ENCODE measurements at regions not wholly inside any gene's neighbourhood (a gene's known extent, or its start where the extent isn't known, plus 50 kb on each side); places are given as distances from the start of the nearest gene placed in this dataset.
A peak's percentile ranks its signal among the peaks of the same experiment; 100 is the strongest.

DNA sequence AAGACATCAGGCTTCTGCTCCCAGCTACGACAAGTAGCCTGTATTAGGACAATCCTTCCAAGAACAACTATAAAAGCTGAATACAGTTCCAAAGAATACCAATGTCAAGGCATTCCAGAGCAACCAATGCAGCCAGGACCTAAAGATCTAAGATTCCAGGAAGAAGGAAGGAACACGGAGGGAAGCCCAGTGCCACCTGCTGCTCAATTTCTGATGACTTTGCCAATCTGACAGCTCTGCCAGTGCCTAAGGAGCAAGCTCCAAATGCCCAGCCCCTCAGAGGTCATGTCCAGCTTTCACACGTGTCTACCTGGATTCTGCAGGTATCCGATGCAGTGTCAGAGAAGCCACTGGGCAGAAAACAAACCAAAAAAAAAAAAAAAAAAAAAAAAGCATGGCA is 164.4 kb downstream of the IRS2 start:
- CTCF ChIA-PET: no interaction called here
- peaks cover 6% of the 10 kb centered on the region for H3K27me3 Mint-ChIP-seq
- no peaks in the 10 kb centered on the region for H3K36me3 Mint-ChIP-seq (ENCODE audit: low read depth)
- H3K27ac Mint-ChIP-seq: no peak overlapping the region
- POLR2A ChIA-PET: no interaction called here
- DNase-seq: no peak
- no peaks in the 10 kb centered on the region for H3K4me1 Mint-ChIP-seq
- H3K4me3 Mint-ChIP-seq: no peak overlapping the region
- no peaks in the 10 kb centered on the region for H3K9me3 Mint-ChIP-seq

DNA sequence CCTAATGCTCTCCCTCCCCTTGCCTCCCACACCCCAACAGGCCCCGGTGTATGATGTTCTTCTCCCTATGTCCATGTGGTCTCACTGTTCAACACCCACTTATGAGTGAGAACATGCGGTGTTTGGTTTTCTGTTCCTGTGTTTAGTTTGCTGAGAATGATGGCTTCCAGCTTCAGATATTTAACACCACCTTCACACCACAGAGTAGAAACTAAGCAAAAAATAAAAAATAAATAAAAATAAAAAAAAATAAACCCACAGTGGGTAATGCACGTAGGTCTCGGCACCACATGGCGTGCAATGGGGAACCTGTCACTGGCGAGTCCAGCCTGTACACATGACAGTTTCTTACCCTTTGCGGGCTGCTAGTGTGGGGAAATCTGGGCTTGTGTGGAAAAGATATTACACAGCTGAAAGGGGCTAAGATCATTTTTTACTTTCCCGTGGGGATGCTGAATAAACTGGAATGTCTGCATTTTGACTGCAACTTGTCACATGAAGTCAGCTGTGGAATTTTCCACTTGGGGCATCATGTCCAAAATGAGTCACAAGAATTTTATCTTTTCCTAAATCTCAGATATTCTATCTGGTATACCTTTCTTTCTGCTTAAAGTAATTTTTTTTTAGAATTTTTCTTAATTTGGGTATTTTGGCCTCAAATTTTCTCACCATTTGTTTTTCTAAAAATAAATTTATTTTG is 170.5 kb downstream of the IRS2 start:
- H3K9me3 Mint-ChIP-seq: no peaks in the 10 kb centered on the region
- ChIA-PET POLR2A (no interaction called here), CTCF (no interaction called here)
- H3K36me3 Mint-ChIP-seq (ENCODE audit: low read depth): no peaks in the 10 kb centered on the region
- peaks cover 7% of the 10 kb centered on the region for H3K27me3 Mint-ChIP-seq
- H3K4me3 Mint-ChIP-seq: no peak overlapping the region
- no peaks in the 10 kb centered on the region for H3K4me1 Mint-ChIP-seq
- no peak for DNase-seq
- no peak overlapping the region for H3K27ac Mint-ChIP-seq

DNA sequence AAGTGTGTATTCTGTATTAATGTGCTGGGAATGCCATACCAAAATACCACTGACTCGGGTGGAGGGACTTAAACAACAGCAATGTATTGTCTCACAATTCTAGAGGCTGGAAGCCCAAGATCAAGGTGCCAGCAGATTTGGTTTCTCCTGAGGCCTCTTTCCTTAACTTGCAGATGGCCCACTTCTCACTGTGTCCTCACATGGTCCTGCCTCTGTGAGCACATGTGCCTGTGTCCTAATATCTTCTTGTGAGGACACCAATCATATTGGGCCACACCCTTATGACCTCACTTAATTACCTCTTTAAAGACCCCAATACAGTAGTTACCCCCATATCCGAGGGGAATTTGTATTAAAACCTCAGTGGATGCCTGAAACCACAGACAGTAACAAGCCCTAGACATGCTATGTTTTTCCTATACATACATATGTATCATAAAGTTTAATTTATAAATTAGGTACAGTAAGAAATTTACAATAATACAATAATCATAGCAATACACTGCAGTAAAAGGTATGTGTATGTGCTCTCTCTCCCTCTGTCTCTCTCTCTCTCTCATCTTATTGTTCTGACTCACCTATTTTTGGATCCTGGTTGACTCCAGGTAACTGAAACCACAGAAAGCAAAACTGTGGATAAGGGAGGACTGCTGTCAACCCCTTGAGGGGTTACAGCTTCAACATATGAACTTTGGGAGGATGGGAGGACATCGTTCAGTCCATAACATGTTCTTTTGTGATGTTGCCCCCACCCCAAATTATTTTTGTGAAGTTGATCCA is 174.3 kb downstream of the IRS2 start:
- CTCF ChIA-PET: no interaction called here

DNA sequence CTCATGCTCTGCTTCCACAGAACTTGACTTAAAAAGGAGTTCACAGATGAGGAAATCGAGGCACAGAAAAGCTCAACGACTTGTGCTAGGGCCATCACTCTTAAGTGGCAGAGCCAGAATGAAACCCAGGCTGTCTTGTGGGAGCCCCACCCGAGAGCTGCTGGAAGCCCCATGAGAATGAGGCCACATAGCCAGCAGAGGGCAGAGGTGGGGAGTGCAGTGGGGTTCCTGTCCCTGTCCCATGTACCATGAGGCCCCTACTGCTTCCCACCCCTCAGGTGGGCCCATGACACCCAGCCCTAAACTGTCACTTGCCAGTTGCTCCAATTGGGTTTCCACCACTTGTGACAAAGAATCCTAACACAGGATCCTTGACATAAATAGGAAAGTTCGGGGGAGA is 175.9 kb downstream of the IRS2 start:
- H3K27ac Mint-ChIP-seq: no peak overlapping the region
- peak; percentile 29 for DNase-seq
- no peaks in the 10 kb centered on the region for H3K36me3 Mint-ChIP-seq (ENCODE audit: low read depth)
- ChIA-PET CTCF (interaction anchor here (2.0 kb wide), 1 partner anchor 180 kb away, joined by 6 read pairs; no protein-coding TSS in a partner anchor), POLR2A (no interaction called here)
- no peaks in the 10 kb centered on the region for H3K9me3 Mint-ChIP-seq
- peaks cover 4% of the 10 kb centered on the region for H3K27me3 Mint-ChIP-seq
- no peak overlapping the region for H3K4me3 Mint-ChIP-seq
- no peaks in the 10 kb centered on the region for H3K4me1 Mint-ChIP-seq

More for the DNA sequence above, 174.3 kb downstream of the IRS2 start:
- Mint-ChIP-seq H3K9me3 (no peaks in the 10 kb centered on the region), H3K27me3 (peaks cover 4% of the 10 kb centered on the region), H3K27ac (no peak overlapping the region), H3K4me1 (no peaks in the 10 kb centered on the region), H3K36me3 (ENCODE audit: low read depth) (no peaks in the 10 kb centered on the region), H3K4me3 (no peak overlapping the region)
- DNase-seq: no peak
- POLR2A ChIA-PET: no interaction called here

DNA sequence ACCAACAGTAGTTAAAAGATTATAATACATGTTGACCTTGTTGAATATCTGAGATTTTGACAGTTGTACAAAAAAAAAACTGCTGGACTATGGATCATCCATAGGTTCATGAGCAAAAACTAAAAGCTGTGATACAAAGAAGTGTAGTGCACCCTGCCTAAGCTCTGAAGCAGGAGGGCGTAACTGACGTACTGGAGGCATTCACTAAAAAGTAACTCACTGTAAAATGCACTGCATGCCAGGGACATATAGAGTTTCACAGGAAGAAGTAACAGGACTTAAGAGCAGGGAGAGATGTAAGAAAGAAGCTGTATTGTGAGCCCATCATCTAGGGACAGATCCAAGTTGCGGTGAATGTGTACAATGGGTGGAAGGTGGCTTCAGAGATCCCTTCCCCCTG is 177.9 kb downstream of the IRS2 start:
- H3K36me3 Mint-ChIP-seq (ENCODE audit: low read depth): no peaks in the 10 kb centered on the region
- H3K27ac Mint-ChIP-seq: no peak overlapping the region
- no peaks in the 10 kb centered on the region for H3K4me1 Mint-ChIP-seq
- ChIA-PET CTCF (no interaction called here), POLR2A (no interaction called here)
- no peaks in the 10 kb centered on the region for H3K27me3 Mint-ChIP-seq
- H3K9me3 Mint-ChIP-seq: no peaks in the 10 kb centered on the region
- H3K4me3 Mint-ChIP-seq: no peak overlapping the region
- DNase-seq: no peak

DNA sequence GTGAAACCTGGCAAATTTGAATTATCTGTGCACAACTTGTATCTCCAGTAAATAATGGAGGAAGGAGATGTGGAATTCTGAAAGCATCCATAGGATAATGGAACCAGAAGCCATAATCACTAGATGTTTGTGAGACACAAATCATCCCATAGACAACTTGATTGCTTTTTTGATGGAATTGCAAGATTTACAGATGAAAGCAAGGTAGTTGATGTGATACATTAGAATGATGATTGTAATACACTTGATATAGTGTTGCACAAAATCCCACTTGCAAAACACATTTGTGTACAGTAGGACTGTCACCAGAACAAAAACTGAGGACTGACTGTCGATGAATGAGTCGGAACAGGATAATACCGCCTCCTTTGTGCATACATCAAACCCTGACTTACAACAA is 178.3 kb downstream of the IRS2 start:
- no peak overlapping the region for H3K27ac Mint-ChIP-seq
- ChIA-PET POLR2A (no interaction called here), CTCF (no interaction called here)
- H3K36me3 Mint-ChIP-seq (ENCODE audit: low read depth): no peaks in the 10 kb centered on the region
- no peaks in the 10 kb centered on the region for H3K4me1 Mint-ChIP-seq
- no peak overlapping the region for H3K4me3 Mint-ChIP-seq
- no peaks in the 10 kb centered on the region for H3K9me3 Mint-ChIP-seq
- no peaks in the 10 kb centered on the region for H3K27me3 Mint-ChIP-seq
- DNase-seq: no peak

DNA sequence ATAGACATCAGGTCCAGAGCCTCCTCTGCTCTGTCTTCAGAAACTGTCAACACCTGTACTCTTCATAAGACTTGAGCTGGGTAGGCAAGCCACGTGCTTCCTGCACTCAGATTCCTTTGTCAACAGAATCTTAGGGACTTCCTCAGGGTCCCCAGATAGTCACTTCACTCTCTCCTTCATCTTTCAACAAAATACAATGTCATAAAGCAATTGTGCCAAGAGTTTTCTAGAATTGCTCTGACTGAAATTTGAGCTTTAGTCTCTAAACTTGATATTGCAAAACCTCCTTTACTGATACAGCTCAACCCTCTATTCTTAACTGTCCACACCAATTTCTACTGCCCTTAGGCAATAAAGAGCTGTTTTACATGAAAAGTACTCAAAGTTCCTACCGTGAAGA is 179.9 kb downstream of the IRS2 start:
- Mint-ChIP-seq H3K36me3 (ENCODE audit: low read depth) (no peaks in the 10 kb centered on the region), H3K4me3 (no peak overlapping the region), H3K27me3 (no peaks in the 10 kb centered on the region), H3K4me1 (no peaks in the 10 kb centered on the region), H3K9me3 (no peaks in the 10 kb centered on the region), H3K27ac (no peak overlapping the region)
- ChIA-PET POLR2A (no interaction called here), CTCF (interaction anchor here (1.2 kb wide), 1 partner anchor 173 kb away, joined by 3 read pairs; no protein-coding TSS in a partner anchor)
- no peak for DNase-seq

DNA sequence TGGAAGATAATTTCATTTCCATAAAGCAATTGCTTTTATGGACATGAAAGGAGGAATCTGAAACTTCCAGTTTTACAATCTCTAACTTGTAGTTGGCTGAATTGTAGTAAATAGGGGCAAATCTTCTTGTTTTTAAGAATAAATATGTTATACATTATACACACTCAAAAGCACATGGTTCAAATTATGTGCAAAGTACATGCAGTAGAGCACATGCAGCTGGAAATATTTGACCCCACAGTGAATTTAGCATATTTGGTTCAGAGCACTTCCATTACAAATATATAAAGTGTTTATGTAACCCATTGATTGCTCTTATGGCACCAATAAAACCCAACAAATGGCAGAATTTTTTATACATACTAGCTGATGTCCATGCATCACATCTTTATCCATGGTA is 180.5 kb downstream of the IRS2 start:
- CTCF ChIA-PET: interaction anchor here (1.2 kb wide), 1 partner anchor 174 kb away, joined by 3 read pairs; no protein-coding TSS in a partner anchor
- H3K36me3 Mint-ChIP-seq (ENCODE audit: low read depth): no peaks in the 10 kb centered on the region
- H3K4me1 Mint-ChIP-seq: no peaks in the 10 kb centered on the region
- H3K27me3 Mint-ChIP-seq: no peaks in the 10 kb centered on the region
- no peak overlapping the region for H3K4me3 Mint-ChIP-seq
- H3K27ac Mint-ChIP-seq: no peak overlapping the region
- POLR2A ChIA-PET: no interaction called here
- DNase-seq: no peak
- H3K9me3 Mint-ChIP-seq: no peaks in the 10 kb centered on the region

DNA sequence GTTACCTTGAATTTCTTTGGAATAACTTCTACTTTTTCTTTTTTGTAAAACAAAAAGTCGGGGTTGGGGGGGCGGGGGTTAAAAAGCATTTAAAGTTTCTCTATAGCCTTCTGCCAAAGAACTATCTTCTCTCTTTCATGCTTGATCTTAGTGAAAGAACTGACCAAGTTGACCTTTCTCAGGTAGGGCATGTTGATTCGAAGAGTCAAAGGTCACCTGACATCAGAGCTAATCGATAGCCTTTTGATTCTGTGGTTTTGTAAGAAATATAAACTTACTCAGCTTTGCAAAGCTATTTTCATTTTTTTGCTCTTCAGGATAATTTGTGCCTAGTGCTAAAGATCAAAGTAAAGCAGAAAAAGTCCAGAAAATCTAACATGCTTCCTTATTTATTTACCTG is 181.5 kb downstream of the IRS2 start:
- POLR2A ChIA-PET: no interaction called here
- no peak overlapping the region for H3K27ac Mint-ChIP-seq

DNA sequence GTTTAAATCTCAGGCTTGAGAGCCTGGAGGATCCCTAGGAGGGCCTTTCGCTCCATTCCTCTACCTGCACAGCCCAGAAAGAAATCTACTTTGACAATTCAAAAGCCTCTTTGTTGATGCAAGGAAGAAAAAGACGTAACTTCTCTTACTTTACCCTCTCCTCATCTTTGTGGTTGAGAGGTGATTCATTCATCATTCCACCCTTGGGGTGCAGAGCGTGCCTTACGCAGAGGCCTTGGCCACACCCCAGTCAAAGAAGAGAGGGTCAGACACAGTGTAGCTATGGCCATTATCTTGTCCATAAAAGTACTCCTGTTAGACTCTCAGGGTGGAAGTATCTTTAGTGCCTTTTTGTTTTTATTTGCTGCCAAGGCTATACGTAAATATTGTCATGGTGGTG is 184.0 kb downstream of the IRS2 start:
- Mint-ChIP-seq H3K27me3 (peaks cover 8% of the 10 kb centered on the region), H3K4me1 (no peaks in the 10 kb centered on the region), H3K9me3 (no peaks in the 10 kb centered on the region), H3K27ac (no peak overlapping the region), H3K4me3 (no peak overlapping the region), H3K36me3 (ENCODE audit: low read depth) (no peaks in the 10 kb centered on the region)
- ChIA-PET POLR2A (no interaction called here), CTCF (no interaction called here)
- no peak for DNase-seq

More for the DNA sequence above, 181.5 kb downstream of the IRS2 start:
- DNase-seq: no peak
- Mint-ChIP-seq H3K4me3 (no peak overlapping the region), H3K27me3 (no peaks in the 10 kb centered on the region), H3K36me3 (ENCODE audit: low read depth) (no peaks in the 10 kb centered on the region), H3K9me3 (no peaks in the 10 kb centered on the region), H3K4me1 (no peaks in the 10 kb centered on the region)
- CTCF ChIA-PET: no interaction called here

DNA sequence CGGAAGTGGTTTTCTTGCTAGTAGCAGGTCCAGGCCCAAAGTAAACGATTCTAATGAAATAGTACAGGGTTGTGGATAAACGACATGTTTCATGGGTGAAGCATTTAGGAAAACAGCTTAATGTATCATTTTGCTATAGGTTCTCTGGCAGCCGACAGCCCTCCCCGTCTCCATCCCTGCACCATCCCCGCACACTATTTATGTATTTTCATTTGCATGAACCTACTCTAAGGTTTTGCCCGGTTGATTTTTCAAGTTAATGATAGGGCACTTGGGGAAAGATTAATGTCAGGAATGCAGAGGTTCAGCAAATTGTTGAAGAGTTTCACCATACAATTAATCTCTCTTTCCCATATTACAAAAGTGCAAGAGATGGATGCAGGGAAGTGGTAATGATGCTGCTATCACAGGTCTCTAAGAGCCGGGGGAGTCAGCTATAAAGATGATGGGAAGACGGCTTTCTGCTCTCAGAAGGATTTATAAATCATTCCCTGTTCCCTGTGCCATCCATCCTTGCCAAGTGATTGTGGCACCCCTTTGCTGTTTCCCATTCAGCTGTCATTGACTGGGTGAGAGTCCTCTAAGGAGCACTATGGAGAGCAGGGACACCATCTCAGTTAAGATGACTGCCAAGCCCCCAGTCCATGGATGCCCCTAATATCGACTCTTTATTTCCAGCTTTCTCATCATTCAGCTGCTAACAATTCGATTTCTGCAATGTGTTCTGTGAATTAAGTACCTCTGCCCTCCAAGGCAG is 186.3 kb downstream of the IRS2 start:
- CTCF ChIA-PET: no interaction called here

DNA sequence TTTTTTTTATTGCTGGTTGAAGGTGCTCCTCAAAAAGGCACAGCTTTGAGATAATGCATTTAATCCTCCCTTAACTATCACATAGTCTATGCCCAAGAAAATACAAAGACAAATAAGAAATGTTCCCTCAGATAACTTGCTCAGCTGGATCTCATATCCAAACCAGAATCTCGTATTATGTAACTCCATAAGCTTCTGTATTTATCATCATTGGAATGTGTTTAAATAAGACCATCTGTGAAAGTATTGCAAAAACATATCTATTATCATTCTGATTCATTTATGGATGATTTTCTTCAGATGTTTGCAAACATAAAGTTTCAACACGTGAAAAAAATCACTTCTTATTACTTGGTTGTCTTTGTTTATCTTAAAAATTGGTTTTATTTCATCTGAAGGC is 190.9 kb downstream of the IRS2 start:
- Mint-ChIP-seq H3K9me3 (no peaks in the 10 kb centered on the region), H3K4me1 (no peaks in the 10 kb centered on the region), H3K27ac (no peak overlapping the region), H3K4me3 (no peak overlapping the region), H3K36me3 (ENCODE audit: low read depth) (no peaks in the 10 kb centered on the region), H3K27me3 (peaks cover 11% of the 10 kb centered on the region)
- no peak for DNase-seq
- CTCF ChIA-PET: no interaction called here
- POLR2A ChIA-PET: no interaction called here

More for the DNA sequence above, 186.3 kb downstream of the IRS2 start:
- no peak overlapping the region for H3K4me3 Mint-ChIP-seq
- DNase-seq: no peak
- no peak overlapping the region for H3K27ac Mint-ChIP-seq
- no peaks in the 10 kb centered on the region for H3K4me1 Mint-ChIP-seq
- H3K27me3 Mint-ChIP-seq: peaks cover 11% of the 10 kb centered on the region
- POLR2A ChIA-PET: no interaction called here
- H3K36me3 Mint-ChIP-seq (ENCODE audit: low read depth): no peaks in the 10 kb centered on the region
- no peaks in the 10 kb centered on the region for H3K9me3 Mint-ChIP-seq

DNA sequence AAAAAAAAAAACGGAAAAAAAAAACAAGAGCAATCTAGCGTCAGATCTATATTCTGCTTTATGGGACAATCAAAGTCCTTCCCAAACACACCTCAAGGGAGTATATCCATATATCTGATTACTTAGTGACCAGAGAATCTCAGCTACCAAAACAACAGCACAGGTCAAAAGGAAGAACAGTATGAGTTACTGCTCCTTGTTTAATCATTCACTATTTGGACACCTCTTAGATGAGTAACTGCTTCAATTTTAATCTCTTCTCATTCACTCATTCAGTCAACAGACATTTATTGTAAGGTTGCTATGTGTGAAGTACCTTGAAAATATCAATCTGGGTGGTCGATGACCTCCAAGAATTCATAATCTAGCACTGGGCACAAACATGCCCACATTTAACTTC is 193.2 kb downstream of the IRS2 start:
- H3K27ac Mint-ChIP-seq: no peak overlapping the region
- DNase-seq: no peak
- ChIA-PET CTCF (no interaction called here), POLR2A (no interaction called here)
- no peaks in the 10 kb centered on the region for H3K9me3 Mint-ChIP-seq
- no peaks in the 10 kb centered on the region for H3K4me1 Mint-ChIP-seq
- no peaks in the 10 kb centered on the region for H3K36me3 Mint-ChIP-seq (ENCODE audit: low read depth)
- no peak overlapping the region for H3K4me3 Mint-ChIP-seq
- peaks cover 13% of the 10 kb centered on the region for H3K27me3 Mint-ChIP-seq

Data from activated CD4-positive, alpha-beta memory T cell treated with anti-CD3 and anti-CD28 coated beads, Interleukin-2, amount 10 ng/mL, durations not matched to agents 7 days and 5 days (primary cell).